SU-DHL-6 (cell line): ENCODE measurements at regions not wholly inside any gene's neighbourhood (a gene's known extent, or its start where the extent isn't known, plus 50 kb on each side); places are given as distances from the start of the nearest gene placed in this dataset.

ENCODE experiments used
- H2AFZ ChIP-seq: fragments of 200-600 bp; sonication (generic); 2 replicates; pipeline ENCODE4 v1.6.1; 2014; ENCODE audit warnings: low read depth, mild to moderate bottlenecking, moderate library complexity, mixed read lengths, antibody characterized with exemption, low read length; ENCODE audit not compliant: severe bottlenecking
- H3F3A ChIP-seq: fragments of 200-600 bp; shearing (Covaris generic); 2 replicates; pipeline ENCODE4 v1.6.0; 2016; ENCODE audit warnings: antibody characterized with exemption, mild to moderate bottlenecking; ENCODE audit not compliant: insufficient read depth
- H3K27ac ChIP-seq: fragments of 200-600 bp; sonication (generic); 2 replicates; pipeline ENCODE4 v1.5.1; 2016; ENCODE audit warnings: low read depth, mild to moderate bottlenecking, low read length, moderate library complexity, mixed read lengths
- H3K27me3 ChIP-seq: fragments of 200-600 bp; sonication (generic), shearing (Covaris generic); 2 replicates; pipeline ENCODE4 v1.6.0; 2014; ENCODE audit warnings: mild to moderate bottlenecking, low read length
- H3K36me3 ChIP-seq: fragments of 200-600 bp; sonication (generic); 2 replicates; pipeline ENCODE4 v1.6.1; 2014; ENCODE audit warnings: mild to moderate bottlenecking, low read length, mixed read lengths
- H3K4me2 ChIP-seq: fragments of 300-600, 200-600 bp; shearing (Covaris generic), sonication (generic); 2 replicates; pipeline ENCODE4 v1.6.0; 2014; ENCODE audit warnings: low read length, low read depth, mild to moderate bottlenecking; ENCODE audit not compliant: poor library complexity, severe bottlenecking
- H3K4me3 ChIP-seq: fragments of 200-600 bp; sonication (generic); 2 replicates; pipeline ENCODE4 v1.5.1; 2014; ENCODE audit warnings: antibody characterized with exemption, low read length, mild to moderate bottlenecking, mixed read lengths; ENCODE audit not compliant: insufficient read depth, poor library complexity, severe bottlenecking
- H3K79me2 ChIP-seq: fragments of 200-600 bp; sonication (generic); 2 replicates; pipeline ENCODE4 v1.6.1; 2014; ENCODE audit warnings: mild to moderate bottlenecking, low read length, moderate library complexity; ENCODE audit not compliant: insufficient read depth
- H3K9ac ChIP-seq: fragments of 200-600 bp; sonication (generic); 2 replicates; pipeline ENCODE4 v1.7.0; 2014; ENCODE audit warnings: mild to moderate bottlenecking, low read length
- H3K9me2 ChIP-seq: fragments of 200-600 bp; sonication (generic); replicated peaks from 2 replicates; pipeline ENCODE4 v1.6.1; 2014; ENCODE audit warnings: low read length; ENCODE audit not compliant: insufficient read depth
- H3K9me3 ChIP-seq: fragments of 200-600 bp; sonication (generic); 2 replicates; pipeline ENCODE4 v1.6.1; 2014; ENCODE audit warnings: low read length, mixed read lengths; ENCODE audit not compliant: insufficient read depth
- H4K20me1 ChIP-seq: fragments of 200-600 bp; sonication (generic); 2 replicates; pipeline ENCODE4 v1.6.1; 2014; ENCODE audit warnings: low read depth, mild to moderate bottlenecking, antibody characterized with exemption, low read length, moderate library complexity, mixed read lengths
- EZH2phosphoT487 ChIP-seq: fragments of 200-600 bp; sonication (generic), shearing (Covaris generic); conservative IDR thresholded peaks from 2 replicates; pipeline ENCODE4 v1.6.1; 2018; ENCODE audit warnings: mild to moderate bottlenecking, antibody characterized with exemption, low read length, moderate library complexity, mixed read lengths
- TF ChIP-seq, protein P1 (sequence below): fragments of 200-600 bp; sonication (generic); IDR thresholded peaks from one replicate; pipeline ENCODE4 v1.5.1; 2017; ENCODE audit warnings: antibody characterized with exemption, mild to moderate bottlenecking, low read length, moderate library complexity; ENCODE audit not compliant: insufficient read depth, poor library complexity, severe bottlenecking

DNA sequence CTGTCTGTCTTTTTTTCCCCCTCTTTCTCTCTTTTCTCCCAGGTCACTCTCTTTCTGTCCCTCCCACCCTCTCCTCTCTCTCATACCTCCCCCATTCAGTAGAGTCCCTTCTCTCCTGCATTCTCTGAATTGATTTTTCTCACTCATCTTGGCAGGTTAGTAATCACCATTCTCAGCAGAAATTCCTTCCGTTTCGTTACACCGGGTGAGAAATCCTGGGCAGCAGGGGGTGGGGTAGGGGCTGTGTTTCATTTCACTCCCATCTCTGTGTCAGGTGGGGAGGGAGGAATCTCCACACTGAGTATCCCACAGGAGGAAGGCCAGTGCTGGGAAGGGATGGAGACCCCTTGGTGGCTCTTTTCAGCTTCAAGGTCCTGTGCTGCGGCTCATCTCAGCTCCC is 253.5 kb downstream of the MIAT start:
- Histone ChIP-seq H3K27ac (no peak overlapping the region), H4K20me1 (no peaks in the 10 kb centered on the region), H3K79me2 (no peaks in the 10 kb centered on the region), H3K4me3 (no peak overlapping the region), H3F3A (no peaks in the 10 kb centered on the region), H3K9me3 (no peaks in the 10 kb centered on the region), H3K36me3 (no peaks in the 10 kb centered on the region), H2AFZ (no peak overlapping the region), H3K9me2 (no peaks in the 10 kb centered on the region), H3K4me2 (no peak overlapping the region), H3K9ac (no peak overlapping the region), H3K27me3 (no peaks in the 10 kb centered on the region)
- no peak for TF ChIP-seq EZH2phosphoT487
- TF ChIP-seq, protein P1, sequence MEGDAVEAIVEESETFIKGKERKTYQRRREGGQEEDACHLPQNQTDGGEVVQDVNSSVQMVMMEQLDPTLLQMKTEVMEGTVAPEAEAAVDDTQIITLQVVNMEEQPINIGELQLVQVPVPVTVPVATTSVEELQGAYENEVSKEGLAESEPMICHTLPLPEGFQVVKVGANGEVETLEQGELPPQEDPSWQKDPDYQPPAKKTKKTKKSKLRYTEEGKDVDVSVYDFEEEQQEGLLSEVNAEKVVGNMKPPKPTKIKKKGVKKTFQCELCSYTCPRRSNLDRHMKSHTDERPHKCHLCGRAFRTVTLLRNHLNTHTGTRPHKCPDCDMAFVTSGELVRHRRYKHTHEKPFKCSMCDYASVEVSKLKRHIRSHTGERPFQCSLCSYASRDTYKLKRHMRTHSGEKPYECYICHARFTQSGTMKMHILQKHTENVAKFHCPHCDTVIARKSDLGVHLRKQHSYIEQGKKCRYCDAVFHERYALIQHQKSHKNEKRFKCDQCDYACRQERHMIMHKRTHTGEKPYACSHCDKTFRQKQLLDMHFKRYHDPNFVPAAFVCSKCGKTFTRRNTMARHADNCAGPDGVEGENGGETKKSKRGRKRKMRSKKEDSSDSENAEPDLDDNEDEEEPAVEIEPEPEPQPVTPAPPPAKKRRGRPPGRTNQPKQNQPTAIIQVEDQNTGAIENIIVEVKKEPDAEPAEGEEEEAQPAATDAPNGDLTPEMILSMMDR: no peak

DNA sequence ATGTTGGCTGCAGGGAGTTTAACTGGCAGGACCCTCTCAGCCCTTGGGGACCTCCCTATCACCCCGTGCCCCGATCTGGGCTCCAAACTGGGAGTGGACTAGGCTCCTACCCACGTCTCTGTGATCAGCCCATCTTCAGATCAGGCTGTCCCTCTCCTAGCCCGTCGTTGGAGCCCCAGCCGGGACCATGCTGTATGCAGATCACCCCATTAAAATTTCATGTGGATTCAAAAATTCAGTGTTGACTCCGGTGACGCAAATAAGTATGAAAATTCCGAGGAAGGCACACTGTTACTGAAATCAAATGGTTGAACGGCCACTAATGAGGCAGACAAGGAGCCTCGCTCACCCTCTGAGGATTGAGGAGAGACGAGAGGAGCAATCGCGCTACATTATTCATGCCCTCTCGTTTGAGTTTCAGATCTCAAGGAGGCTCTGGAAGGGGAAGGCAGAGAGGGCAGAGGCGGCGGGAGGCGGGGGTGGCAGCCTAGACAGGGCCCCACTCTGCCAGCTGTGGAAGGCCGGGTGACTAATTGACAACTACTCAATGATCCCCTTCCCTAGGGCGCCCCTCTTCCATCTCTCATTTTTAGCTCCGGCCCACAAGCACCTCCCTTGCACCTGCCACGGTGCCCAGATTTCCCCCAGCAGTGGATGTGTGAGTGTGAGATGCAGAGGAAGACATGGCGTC is 255.4 kb downstream of the MIAT start:
- TF ChIP-seq EZH2phosphoT487: no peak
- Histone ChIP-seq H3F3A (no peaks in the 10 kb centered on the region), H3K36me3 (no peaks in the 10 kb centered on the region), H3K9me2 (no peaks in the 10 kb centered on the region), H3K9ac (no peak overlapping the region), H3K27ac (no peak overlapping the region), H2AFZ (no peak overlapping the region), H3K4me2 (no peak overlapping the region), H3K79me2 (no peaks in the 10 kb centered on the region), H3K27me3 (no peaks in the 10 kb centered on the region), H3K4me3 (no peak overlapping the region), H4K20me1 (no peaks in the 10 kb centered on the region), H3K9me3 (no peaks in the 10 kb centered on the region)

DNA sequence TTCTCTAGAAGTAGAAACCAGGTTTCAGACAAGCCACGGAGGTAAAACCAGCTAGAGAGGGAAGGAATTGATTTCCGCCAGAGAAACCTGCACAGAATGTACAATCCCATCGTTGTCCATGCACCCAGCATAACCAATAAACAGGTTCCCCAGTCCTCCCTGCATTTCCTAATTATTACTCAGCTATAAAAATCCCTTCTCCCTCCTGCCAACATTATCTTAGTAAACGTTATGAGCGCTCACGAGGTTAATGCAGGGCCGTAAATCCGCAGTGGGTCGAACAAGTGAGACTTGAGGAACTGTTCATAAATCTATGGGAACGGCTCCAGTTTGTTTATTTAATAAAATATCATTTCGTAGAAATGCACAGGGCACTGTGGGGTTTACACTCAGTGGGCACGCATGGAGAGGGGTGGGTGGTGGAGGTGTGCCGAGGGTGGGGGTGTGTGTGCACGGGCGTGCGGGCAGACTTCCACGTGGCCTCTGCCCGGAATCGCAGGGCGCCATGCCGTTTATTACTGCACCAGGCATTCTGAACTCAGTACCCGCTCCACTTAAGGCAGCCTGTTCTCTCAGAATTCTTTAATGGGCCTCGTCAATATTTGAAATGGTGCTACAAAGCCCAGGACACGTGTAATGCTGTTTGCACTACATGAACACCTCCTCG is 257.3 kb downstream of the MIAT start:
- TF ChIP-seq EZH2phosphoT487: no peak
- TF ChIP-seq, protein P1: no peak
- no peaks in the 10 kb centered on the region for H3K27me3 ChIP-seq

GRCh38 chr22:26916236-26916635 is 258.8 kb downstream of the MIAT start:
- no peaks in the 10 kb centered on the region for H3K36me3 ChIP-seq
- no peak overlapping the region for H3K4me2 ChIP-seq
- H3K9ac ChIP-seq: no peak overlapping the region
- TF ChIP-seq, protein P1: no peak
- no peak for TF ChIP-seq EZH2phosphoT487
- no peaks in the 10 kb centered on the region for H3K9me2 ChIP-seq
- H3K9me3 ChIP-seq: no peaks in the 10 kb centered on the region
- no peak overlapping the region for H2AFZ ChIP-seq
- H3F3A ChIP-seq: no peaks in the 10 kb centered on the region
- H3K79me2 ChIP-seq: no peaks in the 10 kb centered on the region
- no peaks in the 10 kb centered on the region for H3K27me3 ChIP-seq
- no peaks in the 10 kb centered on the region for H4K20me1 ChIP-seq
- H3K4me3 ChIP-seq: no peak overlapping the region
- no peak overlapping the region for H3K27ac ChIP-seq

More for the DNA sequence above, 257.3 kb downstream of the MIAT start:
- no peaks in the 10 kb centered on the region for H4K20me1 ChIP-seq
- H3F3A ChIP-seq: no peaks in the 10 kb centered on the region
- no peak overlapping the region for H3K4me3 ChIP-seq
- H3K9me3 ChIP-seq: no peaks in the 10 kb centered on the region
- H3K9me2 ChIP-seq: no peaks in the 10 kb centered on the region
- H3K36me3 ChIP-seq: no peaks in the 10 kb centered on the region
- no peak overlapping the region for H3K27ac ChIP-seq
- no peak overlapping the region for H3K4me2 ChIP-seq
- no peak overlapping the region for H3K9ac ChIP-seq
- no peak overlapping the region for H2AFZ ChIP-seq
- no peaks in the 10 kb centered on the region for H3K79me2 ChIP-seq
